HG03196 (cell line): ENCODE measurements at regions not wholly inside any gene's neighbourhood (a gene's known extent, or its start where the extent isn't known, plus 50 kb on each side); places are given as distances from the start of the nearest gene placed in this dataset.
"Not testable (repeated sequence)": the region's sequence is repeated elsewhere in the genome, so short reads cannot be mapped to it uniquely, and the experiment has no call there.

Experiments used
- ATAC-seq: cut with Tn5 transposase; IDR thresholded peaks from one replicate; pipeline ENCODE4 v1.9.1; 2021; ENCODE audit not compliant: unreplicated experiment

DNA sequence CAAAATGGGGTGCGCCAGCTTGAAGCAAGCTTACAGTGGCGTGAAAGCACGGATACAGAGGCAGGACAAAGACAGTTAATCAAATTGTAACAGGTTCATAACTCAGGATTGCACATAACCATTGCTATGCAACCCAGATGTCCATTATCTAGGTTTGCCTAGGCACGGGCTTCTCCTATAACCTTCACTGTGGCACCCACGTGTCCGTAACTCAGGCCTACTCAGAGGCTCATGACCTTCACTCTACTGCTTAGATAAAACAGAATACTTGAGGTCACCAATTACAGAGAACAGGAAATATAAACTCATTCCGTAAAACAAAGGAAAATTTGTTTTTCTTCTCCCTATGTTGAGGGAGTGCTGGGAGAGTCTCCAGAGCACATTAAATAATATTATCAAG is 1585.9 kb upstream of the PRMT6 start:
- ATAC-seq, result not testable (repeated sequence)

DNA sequence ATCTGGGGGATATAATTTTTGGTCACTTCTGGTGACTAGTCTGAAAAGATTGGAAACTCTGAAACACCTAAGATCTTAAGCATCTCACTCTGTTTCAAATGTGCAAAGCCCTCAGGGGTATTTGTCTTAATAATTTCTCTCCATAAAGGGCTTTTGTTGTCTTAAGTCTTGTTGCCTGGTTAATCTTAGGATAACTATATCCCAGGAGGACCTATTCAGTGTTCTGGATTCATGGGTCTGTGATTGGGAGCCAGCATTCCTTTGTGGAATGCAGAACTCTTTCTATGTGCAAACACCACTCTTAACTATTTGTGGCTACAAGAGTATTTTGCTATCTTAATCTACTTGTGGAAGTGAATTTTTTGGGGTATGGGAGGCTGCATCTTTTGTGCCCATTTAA is 1573.0 kb upstream of the PRMT6 start:
- no peak for ATAC-seq

DNA sequence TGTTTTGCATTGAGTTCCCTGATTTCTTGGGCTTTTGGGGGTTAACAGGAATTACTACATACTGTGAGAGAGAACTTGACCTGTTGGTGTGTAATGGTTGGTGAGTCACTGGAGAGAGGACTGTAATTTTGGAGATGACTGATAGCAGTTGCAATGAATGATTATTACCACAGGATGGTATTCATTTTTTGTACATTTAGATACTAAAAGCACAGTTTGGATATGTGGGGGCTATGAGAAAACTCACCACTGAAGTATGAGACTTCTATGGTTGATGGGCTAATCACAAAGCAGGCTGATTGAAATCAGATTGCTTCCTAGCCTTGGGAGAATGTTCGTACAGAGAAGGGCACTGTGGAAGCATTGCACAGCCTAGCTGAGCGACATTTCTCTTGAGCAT is 1571.3 kb upstream of the PRMT6 start:
- no peak for ATAC-seq

DNA sequence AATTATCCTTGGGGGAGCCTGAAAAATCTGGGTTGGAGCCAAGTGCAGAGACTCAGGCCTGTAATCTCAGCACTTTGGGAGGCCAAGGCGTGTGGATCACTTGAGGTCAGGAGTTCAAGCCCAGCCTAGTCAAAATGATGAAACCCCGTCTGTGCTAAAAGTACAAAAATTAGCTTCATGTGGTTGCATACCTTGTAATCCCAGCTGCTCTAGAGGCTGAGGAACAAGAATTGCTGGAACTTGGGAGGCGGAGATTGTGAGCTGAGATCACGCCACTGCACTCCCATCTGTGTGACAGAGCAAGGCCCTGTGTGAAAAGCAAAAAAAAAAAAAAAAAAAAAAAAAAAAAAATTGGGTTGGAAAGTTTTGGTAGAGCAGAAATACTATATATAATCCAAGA is 1563.6 kb upstream of the PRMT6 start:
- ATAC-seq, result no peak

DNA sequence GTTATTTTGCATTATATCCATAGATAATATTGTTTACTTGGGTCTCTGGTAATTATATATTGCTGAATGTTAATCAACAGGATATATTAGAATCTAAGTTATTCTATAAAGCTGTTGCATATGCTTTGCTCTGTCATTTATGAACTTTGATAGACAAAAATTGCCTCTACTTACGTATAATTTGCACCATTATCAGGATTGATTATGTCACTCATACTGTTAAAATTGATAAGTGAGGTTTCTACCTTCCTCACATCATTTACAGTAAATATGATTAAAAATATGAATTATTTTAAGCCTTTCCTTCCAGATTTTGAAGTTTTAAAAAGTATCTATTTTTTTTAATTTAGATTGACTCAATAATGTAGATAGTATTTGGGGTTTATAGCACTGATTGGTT is 1540.4 kb upstream of the PRMT6 start:
- ATAC-seq, result no peak

DNA sequence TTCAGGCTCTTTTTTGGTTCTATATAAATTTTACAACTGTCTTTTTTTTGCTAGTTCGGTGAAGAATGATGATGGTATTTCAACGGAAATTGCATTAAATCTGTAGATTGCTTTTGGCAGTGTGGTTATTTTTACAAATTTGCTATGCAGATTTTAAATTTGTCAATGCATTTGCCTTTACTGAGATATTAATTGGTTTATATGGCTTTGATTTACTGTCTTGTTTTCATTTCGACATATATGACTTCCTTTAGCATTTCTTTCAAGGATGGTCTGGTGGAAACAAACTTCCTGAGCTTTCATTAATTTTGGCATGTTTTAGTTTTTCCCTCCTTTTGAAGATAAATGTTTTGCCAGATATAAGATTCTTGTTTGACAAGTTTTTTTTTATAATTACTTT is 1522.5 kb upstream of the PRMT6 start:
- no peak for ATAC-seq

DNA sequence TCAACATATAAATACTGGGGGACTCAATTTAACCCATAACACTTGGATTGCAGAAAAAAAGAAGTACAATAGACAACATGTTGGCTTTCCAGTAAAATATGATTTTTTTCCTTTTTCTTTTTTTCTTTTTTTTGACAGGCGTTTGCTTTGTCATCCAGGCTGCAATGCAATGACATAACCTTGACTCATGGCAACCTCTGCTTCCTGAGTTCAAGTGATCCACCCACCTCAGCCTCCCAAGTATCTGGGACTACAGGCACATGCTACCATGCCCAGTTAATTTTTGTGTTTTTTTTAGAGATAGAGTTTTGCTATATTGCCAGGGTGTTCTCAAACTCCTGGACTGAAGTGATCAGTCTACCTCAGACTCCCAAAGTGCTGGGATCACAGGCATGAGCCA is 1512.0 kb upstream of the PRMT6 start:
- no peak for ATAC-seq

DNA sequence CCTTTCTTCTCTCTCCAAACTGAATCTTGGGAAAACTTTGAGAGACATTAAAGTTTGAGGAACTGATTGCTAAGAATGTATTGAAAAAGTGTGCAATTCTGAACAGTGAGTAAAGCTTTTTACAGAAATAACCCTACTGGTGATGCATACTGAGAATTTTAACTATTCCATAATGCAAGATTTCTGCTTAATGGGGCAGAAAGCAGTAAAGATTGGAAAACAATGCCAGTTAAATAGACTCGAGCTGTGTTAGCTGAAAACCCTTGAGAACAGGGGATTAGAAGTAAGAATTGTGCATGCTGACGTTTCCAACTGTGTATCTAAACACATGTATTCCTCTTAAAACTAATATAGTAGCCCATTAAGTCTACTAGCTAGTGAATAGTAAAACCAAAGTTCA is 1500.2 kb upstream of the PRMT6 start:
- ATAC-seq, result no peak

DNA sequence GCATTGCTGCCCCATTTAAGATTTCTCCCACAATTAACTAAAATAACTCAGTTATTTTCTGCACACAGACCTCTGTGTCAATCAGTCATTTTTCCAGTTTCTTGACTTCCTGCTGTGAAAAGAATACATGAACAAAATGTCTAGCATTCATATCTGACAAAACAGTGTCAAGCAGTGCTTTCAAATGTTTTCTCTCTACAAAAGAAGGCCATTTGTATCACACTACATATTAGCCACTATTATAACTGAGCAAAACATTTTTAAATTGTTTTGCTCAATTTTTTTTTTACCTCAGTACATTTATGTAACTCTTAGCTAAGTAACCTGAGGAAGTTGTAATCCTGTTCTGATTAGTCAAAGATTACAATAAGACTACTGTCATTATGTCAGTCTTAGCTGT is 1498.5 kb upstream of the PRMT6 start:
- no peak for ATAC-seq

DNA sequence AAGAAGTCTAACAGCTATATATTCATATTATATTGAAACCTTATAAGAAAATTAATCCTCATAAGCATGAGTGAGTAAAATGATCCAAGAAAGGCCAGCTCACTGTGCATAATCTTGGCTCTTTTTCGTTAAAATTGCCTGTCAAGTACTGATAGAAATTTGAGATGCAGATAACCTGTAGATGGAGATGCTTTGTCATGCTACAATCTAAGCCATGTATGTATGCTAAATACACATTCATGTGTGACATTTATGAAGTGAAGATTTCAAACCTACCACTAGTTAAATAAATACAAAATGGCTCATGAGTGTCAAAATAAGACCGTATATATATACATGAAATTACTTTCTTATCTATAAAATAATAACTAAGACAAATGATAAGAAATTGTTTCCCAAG is 1491.5 kb upstream of the PRMT6 start:
- no peak for ATAC-seq

DNA sequence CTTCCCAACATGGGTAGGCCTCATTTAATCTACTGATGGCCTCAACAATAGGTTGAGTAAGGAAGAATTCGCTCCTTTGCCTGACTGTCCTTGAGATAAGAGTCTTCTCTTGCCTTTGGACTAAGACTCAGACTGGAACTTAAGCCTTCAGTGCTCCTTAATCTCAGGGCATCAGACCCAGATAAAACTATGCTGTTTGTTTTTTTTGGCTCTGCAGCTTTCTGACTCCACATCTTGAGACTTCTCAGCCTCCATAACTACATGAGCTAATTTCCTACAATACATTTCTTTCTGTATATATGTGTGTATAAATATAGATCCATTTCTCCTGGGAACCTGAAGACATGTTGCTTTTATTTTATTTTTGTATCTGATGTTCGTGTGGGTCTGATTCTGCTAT is 1470.7 kb upstream of the PRMT6 start:
- no peak for ATAC-seq

DNA sequence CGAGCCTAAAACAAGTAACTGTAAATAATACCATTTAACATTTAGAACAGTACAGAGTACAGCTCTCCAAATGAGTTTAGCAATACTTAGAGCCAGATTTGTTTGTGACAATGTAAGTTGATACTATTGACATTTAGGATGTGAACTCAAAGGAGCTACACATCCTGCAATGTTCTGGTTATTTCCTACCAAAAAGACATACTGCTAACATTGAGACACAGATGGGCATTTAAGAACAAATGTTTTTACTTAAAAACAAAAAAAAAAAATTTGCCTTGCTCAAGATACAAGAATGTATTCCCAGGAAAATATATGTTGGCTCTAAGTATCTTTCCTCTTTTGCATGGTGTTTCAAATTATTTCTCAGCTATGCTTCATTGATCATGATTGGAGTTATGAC is 1464.8 kb upstream of the PRMT6 start:
- no peak for ATAC-seq

DNA sequence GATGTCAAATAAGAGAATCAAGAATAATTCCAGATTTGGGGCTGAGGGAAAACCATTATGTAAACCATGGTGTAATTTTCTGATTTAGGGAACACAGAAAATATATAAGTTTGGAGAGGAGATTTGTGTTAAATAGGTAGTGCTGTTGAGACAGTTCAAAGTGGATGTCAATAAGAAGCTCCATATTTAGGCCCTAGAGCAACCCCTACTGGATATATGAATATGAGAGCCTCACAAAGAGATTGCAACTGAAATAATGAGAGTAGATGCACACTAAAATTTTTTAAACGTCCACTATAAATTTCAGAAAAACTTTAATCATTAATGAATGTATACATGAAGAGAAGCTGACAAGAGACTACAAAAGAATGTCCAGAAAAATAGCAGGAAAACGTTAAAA is 1447.8 kb upstream of the PRMT6 start:
- ATAC-seq, result no peak

DNA sequence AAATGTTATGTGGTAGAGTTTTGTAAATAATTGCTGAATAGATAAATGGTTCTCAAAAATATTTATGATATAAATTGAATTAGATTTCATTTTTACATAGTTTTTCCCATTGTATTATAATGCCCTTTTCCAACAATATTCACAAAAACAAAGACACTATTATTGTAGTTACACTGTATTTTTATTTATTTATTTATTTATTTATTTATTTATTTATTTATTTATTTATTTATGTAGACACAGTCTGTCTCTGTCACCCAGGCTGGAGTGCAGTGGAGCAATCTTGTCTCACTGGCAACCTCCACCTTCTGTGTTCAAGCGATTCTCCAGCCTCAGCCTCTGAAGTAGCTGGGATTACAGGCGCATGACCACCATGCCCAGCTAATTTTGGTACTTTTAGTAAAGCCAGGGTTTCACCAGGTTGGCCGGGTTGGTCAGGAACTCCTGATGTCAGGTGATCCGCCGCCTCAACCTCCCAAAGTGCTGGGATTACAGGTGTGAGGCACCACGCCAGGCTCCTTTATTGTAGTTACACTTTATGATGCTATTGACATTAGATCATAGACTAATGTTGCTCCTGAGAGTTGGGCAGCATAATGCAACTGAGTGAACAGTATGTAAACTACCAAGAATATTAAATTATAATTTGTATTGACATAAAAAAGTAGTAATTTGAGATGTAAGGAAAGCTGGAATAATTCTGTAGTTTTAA is 1430.0 kb upstream of the PRMT6 start:
- ATAC-seq, result no peak

DNA sequence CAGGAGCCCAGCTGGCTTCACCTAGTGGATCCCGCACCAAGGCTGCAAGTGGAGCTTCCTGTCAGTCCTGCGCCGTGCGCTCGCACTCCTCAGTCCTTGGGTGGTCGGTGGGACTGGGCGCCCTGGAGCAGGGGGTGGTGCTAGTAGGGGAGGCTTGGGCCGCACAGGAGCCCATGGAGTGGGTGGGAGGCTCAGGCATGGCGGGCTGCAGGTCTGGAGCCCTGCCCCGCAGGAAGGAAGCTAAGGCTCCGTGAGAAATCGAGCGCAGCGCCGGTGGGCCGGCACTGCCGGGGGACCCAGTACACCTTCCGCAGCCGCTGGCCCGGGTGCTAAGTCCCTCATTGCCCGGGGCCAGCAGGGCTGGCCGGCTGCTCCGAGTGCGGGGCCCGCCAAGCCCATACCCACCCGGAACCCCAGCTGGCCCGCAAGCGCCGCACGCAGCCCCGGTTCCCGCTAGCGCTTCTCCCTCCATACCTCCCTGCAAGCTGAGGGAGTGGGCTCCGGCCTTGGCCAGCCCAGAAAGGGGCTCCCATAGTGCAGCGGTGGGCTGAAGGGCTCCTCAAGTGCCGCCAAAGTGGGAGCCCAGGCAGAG is 1425.2 kb upstream of the PRMT6 start:
- ATAC-seq, result not testable (repeated sequence)

DNA sequence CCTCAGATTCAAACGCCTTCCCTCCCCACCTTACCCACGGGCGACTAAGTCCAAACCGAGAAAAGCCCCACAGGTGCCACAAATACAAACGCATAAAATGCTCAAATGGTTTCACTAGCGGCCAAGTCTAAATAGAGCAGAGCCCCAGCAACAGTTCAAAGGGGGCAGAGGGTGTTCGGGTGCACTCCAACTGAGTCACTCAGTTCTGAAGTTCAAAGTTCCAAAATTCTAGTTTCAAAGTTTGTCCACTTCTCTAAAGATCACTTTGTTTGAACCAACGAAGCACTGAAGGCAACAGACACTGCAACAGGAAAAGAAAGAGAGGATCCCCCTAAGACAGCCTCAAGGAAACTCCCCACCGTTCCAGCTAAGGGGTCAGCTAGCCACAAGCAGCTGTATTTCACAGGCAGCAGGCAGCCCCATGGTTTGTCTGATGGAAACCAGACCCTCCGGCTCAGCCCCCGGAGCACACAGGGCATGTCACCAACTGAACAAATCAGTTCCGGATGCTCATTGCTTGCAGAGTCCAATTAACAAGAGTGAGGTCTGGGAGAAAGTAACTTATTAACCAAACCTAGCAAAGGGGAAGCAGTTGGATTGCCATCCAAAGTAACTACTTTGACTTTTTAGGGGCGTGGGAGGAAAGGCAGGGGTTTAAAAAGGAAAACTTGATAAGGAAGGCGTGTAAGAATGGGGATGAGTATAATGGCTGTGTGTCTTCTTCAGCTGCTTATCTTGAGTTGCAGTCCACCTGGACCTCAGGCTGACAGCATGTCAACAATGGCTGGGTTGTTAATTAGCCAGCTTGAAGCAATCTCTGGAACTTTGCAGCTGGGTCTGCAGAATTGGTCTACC is 1423.9 kb upstream of the PRMT6 start:
- no peak for ATAC-seq

DNA sequence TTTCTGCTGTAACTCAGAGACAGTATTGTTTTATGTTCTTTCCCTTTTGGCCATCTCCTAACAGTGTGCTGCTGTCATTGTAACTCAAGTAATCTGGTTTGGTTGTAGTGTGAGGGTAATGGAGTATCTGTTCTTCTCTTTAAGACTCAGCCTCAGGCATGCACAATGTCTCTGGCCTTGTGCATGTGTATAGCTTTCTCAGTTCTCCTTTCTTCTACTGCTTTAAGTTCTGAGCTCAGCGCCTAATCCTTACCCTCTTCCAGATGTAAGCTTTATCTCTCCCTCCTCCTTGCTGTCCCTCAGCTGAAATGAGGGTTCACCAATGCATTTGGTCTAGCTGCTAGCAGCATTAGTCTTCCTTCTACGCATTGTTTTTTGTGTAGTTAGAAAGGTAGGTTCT is 1420.4 kb upstream of the PRMT6 start:
- ATAC-seq, result no peak

DNA sequence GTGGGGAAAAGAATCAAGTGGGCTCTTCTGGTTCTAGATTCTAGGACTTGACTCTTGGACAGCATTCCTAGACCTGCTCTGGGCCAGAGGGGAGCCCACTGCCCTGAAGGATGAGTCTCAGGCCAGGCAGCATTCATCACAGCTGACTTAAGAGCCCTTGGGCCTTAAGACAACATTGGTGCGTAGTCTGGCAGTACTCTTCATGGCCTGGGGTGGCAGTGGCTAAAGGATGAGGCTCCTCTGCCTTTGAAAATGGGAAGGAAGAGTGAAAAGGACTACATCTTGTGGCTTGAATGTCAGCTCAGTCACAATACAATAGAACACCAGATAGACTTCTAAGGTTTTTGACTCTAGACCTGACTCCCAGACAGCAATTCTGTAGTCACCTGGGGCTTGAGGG is 1415.1 kb upstream of the PRMT6 start:
- ATAC-seq, result no peak

DNA sequence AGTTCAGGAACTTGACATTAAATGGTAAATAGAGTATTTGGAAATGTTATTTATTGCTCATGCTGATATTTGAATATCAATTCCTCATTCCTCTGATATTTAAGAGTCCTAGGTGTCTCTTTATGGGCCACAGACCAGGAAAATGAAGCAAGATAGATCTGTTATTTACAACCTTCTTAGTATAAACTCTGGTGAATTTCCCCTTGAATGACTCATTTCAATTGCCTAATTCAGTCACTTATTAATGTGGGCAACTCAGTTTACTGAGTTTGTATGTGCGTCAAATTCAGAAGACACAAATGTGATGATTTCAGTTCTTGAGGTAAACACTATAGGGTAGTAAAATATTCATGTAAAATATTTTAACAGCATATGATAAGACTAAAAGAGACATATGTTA is 1404.4 kb upstream of the PRMT6 start:
- ATAC-seq, result no peak

DNA sequence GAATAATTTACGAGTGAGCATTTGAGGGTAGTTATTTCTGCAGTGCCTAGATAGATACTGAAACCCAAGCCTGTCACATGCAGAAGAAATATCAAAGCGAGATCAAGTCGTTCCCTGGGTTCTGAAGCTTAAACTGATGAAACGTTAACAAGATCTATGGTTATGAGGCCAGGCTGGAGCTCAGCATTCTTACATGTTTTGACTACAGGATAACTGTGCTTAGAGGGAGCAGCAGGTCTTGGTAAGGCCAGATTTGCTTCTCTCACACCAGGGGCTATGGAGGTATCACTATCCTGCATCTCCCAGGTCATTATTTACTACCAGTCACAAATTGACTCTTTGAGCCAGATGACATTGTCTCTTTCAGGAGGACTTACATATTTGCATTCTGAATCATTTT is 1401.4 kb upstream of the PRMT6 start:
- no peak for ATAC-seq

DNA sequence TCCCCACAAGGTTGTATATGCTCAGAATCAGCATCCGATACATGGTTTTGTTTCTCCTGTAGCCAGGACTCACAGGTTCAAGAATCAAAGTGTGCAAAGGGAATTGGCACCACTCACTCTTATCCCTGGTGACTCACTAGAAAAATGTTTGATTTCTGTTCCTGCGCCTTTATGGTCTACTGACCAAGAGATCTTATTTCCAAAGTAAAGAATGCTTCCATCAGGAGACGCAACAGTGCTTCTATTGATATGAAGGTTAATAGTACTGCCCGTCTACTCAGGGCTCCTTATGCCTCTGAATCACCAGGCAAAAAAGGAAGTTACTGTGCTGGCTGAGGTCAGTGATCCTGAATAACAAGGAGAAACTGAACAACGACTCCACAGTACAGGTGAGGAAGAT is 1392.0 kb upstream of the PRMT6 start:
- ATAC-seq, result no peak

DNA sequence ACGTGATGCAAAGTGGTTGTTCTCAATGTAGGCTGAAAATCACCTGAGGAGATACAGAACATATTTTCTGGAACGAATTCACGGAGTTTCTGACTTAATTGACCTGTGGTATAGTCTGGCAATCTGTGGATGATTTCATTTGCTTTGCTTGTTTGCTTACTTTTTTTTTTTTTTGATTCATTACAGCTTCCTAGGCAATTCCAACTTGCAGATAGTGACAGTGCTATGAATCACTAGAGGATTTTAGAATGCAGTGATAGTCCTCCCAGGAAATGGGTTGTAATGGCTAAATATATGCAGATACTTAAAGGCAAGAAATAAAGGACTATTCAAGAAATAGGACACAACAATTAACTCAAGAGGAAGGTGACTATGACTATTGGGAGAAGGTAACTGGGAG is 1378.1 kb upstream of the PRMT6 start:
- no peak for ATAC-seq
